ENCODE measurements at regions not wholly inside any gene's neighbourhood (a gene's known extent, or its start where the extent isn't known, plus 50 kb on each side); places are given as distances from the start of the nearest gene placed in this dataset.

GRCh38 chr3:150023239-150023636 is 52.5 kb upstream of the PFN2 start:
- TF ChIP-seq CTCF (conservative IDR thresholded peaks at IDR 0.05; ENCODE audit: low read depth, low read length), result no peak
- no peak for TF ChIP-seq EZH2 (IDR thresholded peaks at IDR 0.05; ENCODE audit: borderline replicate concordance, low read depth, low read length, poor library complexity, severe bottlenecking)
